LNCAP (cell line): ENCODE measurements at regions not wholly inside any gene's neighbourhood (a gene's known extent, or its start where the extent isn't known, plus 50 kb on each side); places are given as distances from the start of the nearest gene placed in this dataset.

Experiments
- CTCF ChIP-seq: fragments of 450-650 bp; IDR thresholded peaks from 2 replicates; pipeline ENCODE4 v1.5.1; 2017; ENCODE audit warnings: mild to moderate bottlenecking

GRCh38 chr12:86379337-86379736 is 123.1 kb upstream of the MGAT4C start:
- TF ChIP-seq CTCF: no peak

DNA sequence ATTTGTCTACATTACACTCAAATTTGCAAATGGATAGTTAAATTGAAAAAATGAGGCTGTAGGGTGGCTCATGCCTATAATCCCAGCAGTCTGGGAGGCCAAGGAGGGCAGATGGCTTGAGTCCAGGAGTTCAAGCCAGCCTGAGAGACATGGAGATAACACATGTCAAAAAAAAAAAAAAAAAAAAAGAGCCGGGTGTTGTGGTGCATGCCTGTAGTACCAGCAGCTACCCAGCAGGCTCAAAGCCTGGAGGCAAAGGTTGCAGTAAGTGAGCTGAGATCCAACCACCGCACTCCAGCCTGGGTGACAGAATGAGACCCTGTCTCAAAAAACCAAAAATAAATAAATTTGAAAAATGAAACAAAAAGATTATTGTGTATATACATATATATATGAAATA is 119.9 kb upstream of the MGAT4C start:
- TF ChIP-seq CTCF: no peak

GRCh38 chr12:86373813-86374212 is 117.6 kb upstream of the MGAT4C start:
- TF ChIP-seq CTCF: no peak

- no peak for TF ChIP-seq CTCF
Measured at GRCh38 chr12:86367137-86367536, 110.9 kb upstream of the MGAT4C start.

GRCh38 chr12:86349196-86349595 is 93.0 kb upstream of the MGAT4C start:
- TF ChIP-seq CTCF: no peak

GRCh38 chr12:86333955-86334522 is 77.8 kb upstream of the MGAT4C start:
- no peak for TF ChIP-seq CTCF

DNA sequence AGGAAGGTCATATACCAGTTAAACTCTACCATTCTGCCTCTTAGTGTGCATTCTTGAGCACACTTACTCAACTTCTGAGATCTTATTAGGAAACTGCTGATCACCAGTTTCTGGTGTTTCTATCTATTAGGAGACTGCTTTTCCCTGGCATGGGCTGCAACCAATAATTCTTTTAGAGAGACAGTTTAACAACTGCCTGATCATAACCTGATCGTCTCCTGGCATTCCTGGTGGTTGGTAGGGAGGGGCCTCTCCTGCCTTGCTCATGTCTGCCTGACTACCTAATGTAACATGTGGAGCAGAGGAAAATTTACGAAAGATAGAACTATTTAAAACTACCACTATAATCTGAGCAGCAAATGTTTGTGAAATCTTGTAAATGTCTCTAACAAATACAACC is 75.3 kb upstream of the MGAT4C start:
- no peak for TF ChIP-seq CTCF

- TF ChIP-seq CTCF: no peak
Measured at GRCh38 chr12:86331012-86331411, 74.8 kb upstream of the MGAT4C start.
